ENCODE measurements at regions not wholly inside any gene's neighbourhood (a gene's known extent, or its start where the extent isn't known, plus 50 kb on each side); places are given as distances from the start of the nearest gene placed in this dataset.

DNA sequence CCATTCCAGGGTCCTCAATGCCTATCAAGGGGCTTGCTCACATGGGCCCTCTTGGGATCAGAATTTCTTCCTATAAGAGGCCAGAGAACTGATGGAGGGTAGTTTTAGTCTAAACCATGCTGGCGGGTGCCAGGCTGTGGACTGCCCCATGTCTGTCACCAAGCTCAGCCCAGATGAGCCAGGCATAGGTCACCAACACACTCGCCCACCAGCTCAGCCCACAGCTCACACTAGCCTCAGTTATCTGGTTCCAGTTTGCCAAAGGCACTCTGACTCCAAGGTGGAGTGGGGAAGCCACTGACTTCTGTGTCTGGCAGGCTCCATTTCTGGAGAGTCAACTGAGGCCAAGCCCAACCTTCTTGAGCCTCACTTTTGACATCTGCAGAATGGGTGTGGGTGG, 50.7 kb upstream of the INSYN1 start:
- no peaks in the 10 kb centered on the region for H3K9me3 ChIP-seq (ENCODE audit: insufficient read depth, low read length, severe bottlenecking)
- H3K36me3 ChIP-seq (ENCODE audit: insufficient read depth, low read length) = no peaks in the 10 kb centered on the region
- no peaks in the 10 kb centered on the region for H3K79me2 ChIP-seq (ENCODE audit: insufficient read depth, low read length)
- TF ChIP-seq EZH2 (IDR thresholded peaks at IDR 0.05; ENCODE audit: borderline replicate concordance, low read depth, low read length, severe bottlenecking) = no peak
- TF ChIP-seq, protein P1, sequence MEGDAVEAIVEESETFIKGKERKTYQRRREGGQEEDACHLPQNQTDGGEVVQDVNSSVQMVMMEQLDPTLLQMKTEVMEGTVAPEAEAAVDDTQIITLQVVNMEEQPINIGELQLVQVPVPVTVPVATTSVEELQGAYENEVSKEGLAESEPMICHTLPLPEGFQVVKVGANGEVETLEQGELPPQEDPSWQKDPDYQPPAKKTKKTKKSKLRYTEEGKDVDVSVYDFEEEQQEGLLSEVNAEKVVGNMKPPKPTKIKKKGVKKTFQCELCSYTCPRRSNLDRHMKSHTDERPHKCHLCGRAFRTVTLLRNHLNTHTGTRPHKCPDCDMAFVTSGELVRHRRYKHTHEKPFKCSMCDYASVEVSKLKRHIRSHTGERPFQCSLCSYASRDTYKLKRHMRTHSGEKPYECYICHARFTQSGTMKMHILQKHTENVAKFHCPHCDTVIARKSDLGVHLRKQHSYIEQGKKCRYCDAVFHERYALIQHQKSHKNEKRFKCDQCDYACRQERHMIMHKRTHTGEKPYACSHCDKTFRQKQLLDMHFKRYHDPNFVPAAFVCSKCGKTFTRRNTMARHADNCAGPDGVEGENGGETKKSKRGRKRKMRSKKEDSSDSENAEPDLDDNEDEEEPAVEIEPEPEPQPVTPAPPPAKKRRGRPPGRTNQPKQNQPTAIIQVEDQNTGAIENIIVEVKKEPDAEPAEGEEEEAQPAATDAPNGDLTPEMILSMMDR (IDR thresholded peaks at IDR 0.05; ENCODE audit: borderline replicate concordance, extremely low read depth, low read length, poor library complexity, severe bottlenecking) = no peak
- DNase-seq (no peak), ATAC-seq (ENCODE audit: insufficient read depth, low read depth) (no peak)
- no peak overlapping the region for H3K9ac ChIP-seq (ENCODE audit: low read depth, low read length)
- no peak overlapping the region for H3K4me2 ChIP-seq (ENCODE audit: insufficient read depth, low read length)
- no peaks in the 10 kb centered on the region for H3K4me1 ChIP-seq (ENCODE audit: insufficient read depth, low read length)
- no peaks in the 10 kb centered on the region; the same call in 1 of the 2 replicates for H4K20me1 ChIP-seq (ENCODE audit: insufficient read depth, low read length)
- H3K4me3 ChIP-seq (ENCODE audit: low read depth in 1 of 2, low read length in 2 of 2) = no peak overlapping the region
- H3K27ac ChIP-seq (ENCODE audit: low read length) = no peak overlapping the region
- peaks cover 9% of the 10 kb centered on the region for H3K27me3 ChIP-seq (ENCODE audit: insufficient read depth, low read length, poor library complexity)
- H2AFZ ChIP-seq (ENCODE audit: low read depth, low read length) = no peak overlapping the region

DNA sequence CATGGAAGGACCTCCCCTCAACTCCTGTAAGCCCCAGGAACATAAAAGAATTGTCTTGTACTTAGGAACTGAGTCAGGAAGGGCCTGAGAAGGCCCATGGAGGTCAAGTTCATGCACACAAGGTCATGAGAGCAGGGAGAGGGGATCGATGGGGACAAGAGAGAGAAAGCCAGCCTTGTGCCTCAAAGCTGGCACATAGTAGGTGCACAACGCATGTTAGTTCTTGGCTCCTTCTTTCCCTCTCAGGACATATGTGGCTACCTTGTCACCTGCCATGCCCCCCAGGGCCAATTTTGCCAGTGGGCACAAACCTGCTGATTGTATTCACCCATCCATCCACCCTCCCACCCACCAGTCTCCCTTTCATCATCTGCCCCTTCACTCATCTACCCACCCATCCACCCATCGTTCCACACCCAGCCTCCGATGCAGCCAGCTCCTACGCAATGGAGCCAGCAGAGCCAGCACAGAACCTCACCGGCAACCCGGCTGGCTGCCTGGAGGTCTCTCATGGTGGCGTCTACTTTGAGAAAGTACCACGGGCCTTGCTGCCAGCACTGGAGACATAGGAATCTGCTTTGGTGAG, 52.4 kb upstream of the INSYN1 start:
- Histone ChIP-seq H3K4me2 (ENCODE audit: insufficient read depth, low read length) (no peak overlapping the region), H4K20me1 (ENCODE audit: insufficient read depth, low read length) (no peaks in the 10 kb centered on the region; the same call in 1 of the 2 replicates), H3K9me3 (ENCODE audit: insufficient read depth, low read length, severe bottlenecking) (no peaks in the 10 kb centered on the region), H3K79me2 (ENCODE audit: insufficient read depth, low read length) (no peaks in the 10 kb centered on the region), H3K9ac (ENCODE audit: low read depth, low read length) (no peak overlapping the region), H3K36me3 (ENCODE audit: insufficient read depth, low read length) (no peaks in the 10 kb centered on the region), H3K27ac (ENCODE audit: low read length) (no peak overlapping the region), H2AFZ (ENCODE audit: low read depth, low read length) (no peak overlapping the region), H3K4me3 (ENCODE audit: low read depth in 1 of 2, low read length in 2 of 2) (no peak overlapping the region), H3K27me3 (ENCODE audit: insufficient read depth, low read length, poor library complexity) (peaks cover 9% of the 10 kb centered on the region), H3K4me1 (ENCODE audit: insufficient read depth, low read length) (no peaks in the 10 kb centered on the region)
- TF ChIP-seq, protein P1 (IDR thresholded peaks at IDR 0.05; ENCODE audit: borderline replicate concordance, extremely low read depth, low read length, poor library complexity, severe bottlenecking) = no peak
- no peak for TF ChIP-seq EZH2 (IDR thresholded peaks at IDR 0.05; ENCODE audit: borderline replicate concordance, low read depth, low read length, severe bottlenecking)
- DNase-seq (no peak), ATAC-seq (ENCODE audit: insufficient read depth, low read depth) (no peak)

- Histone ChIP-seq H3K27ac (ENCODE audit: low read length) (no peak overlapping the region), H2AFZ (ENCODE audit: low read depth, low read length) (no peak overlapping the region)
- no peak for ATAC-seq (ENCODE audit: insufficient read depth, low read depth)
Observed at GRCh38 chr15:73806698-73807483, 53.7 kb upstream of the INSYN1 start.

More at GRCh38 chr15:73806698-73807483, 53.7 kb upstream of the INSYN1 start:
- H3K4me1 ChIP-seq (ENCODE audit: insufficient read depth, low read length) = no peaks in the 10 kb centered on the region
- DNase-seq = no peak
- no peaks in the 10 kb centered on the region for H3K79me2 ChIP-seq (ENCODE audit: insufficient read depth, low read length)
- TF ChIP-seq, protein P1 (IDR thresholded peaks at IDR 0.05; ENCODE audit: borderline replicate concordance, extremely low read depth, low read length, poor library complexity, severe bottlenecking) = no peak
- TF ChIP-seq EZH2 (IDR thresholded peaks at IDR 0.05; ENCODE audit: borderline replicate concordance, low read depth, low read length, severe bottlenecking) = no peak
- H3K9me3 ChIP-seq (ENCODE audit: insufficient read depth, low read length, severe bottlenecking) = no peaks in the 10 kb centered on the region
- H3K36me3 ChIP-seq (ENCODE audit: insufficient read depth, low read length) = no peaks in the 10 kb centered on the region
- no peak overlapping the region for H3K4me2 ChIP-seq (ENCODE audit: insufficient read depth, low read length)
- H3K9ac ChIP-seq (ENCODE audit: low read depth, low read length) = no peak overlapping the region
- H4K20me1 ChIP-seq (ENCODE audit: insufficient read depth, low read length) = no peaks in the 10 kb centered on the region; the same call in 1 of the 2 replicates
- peaks cover 9% of the 10 kb centered on the region for H3K27me3 ChIP-seq (ENCODE audit: insufficient read depth, low read length, poor library complexity)
- H3K4me3 ChIP-seq (ENCODE audit: low read depth in 1 of 2, low read length in 2 of 2) = no peak overlapping the region

Measured in DND-41 (cell line).